Dermis blood vessel endothelial cell (primary cell): ENCODE measurements at regions not wholly inside any gene's neighbourhood (a gene's known extent, or its start where the extent isn't known, plus 50 kb on each side); places are given as distances from the start of the nearest gene placed in this dataset.

ENCODE experiments used
- DNase-seq: peaks from one replicate; pipeline ENCODE4 v3.0.0; 2010

DNA sequence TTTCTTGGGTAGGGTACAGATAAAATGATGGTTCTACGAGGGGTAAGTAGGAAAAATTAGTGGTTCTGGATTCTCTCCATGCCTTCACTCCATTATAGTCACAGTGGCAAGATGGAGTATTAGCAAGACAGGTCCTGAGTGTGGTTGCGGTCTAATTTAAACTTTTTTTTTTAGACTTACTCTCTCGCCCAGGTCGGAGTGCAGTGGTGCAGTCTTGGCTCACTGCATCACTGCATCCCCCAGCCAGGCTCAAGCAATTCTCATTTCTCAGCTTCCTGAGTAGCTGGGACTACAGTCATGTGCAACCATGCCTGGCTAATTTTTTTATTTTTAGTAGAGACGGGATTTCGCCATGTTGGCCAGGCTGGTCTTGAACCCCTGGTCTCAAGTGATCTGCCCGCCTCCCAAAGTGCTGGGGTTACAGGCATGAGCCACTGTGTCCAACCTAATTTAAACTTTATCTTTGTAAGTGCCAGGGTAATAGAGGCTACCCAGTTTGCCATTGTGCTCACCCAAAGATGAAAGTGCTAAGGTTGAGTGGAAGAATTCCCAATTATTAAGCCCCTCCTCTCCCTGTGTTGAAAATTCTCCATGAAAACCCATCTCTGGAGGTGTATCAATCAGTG is 135.6 kb downstream of the TM9SF2 start:
- no peak for DNase-seq

DNA sequence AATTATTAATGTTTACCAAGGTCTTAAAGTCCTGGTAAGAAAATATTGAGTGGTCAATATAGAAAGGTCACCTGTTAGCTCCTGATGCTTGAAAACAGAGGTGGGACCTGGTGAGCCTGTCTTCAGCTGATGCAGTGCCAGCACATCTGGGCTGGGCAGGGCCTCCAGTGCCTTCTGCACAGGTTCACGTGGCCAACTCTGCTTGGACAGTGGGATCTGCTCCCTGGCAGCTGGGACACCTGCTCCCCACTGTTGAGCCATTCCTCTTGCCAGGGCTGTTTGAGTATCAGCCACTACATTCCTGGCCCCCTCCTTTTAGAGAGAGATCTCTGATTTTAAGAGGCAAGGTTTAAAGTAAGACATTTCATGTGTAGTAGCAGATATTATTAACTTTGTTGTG is 135.0 kb downstream of the TM9SF2 start:
- no peak for DNase-seq

DNA sequence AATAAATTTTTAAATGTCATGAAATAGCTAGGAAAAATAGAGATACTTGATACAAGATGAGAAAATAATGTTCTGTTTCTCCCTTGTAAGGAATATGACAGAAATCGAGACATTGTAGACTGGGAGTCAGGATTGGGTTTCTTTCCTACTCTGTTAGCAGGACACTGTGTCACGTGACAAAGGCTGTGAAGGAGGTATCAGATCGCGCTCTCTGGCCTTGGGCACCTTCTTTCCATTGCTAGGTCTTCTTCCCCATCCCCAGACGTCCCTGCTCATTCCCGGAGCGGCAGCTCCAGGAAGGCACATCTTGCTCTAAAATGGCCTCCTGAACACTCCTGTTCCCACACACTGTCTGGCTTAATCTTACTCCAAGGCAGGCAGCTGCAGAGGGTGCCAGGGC is 133.4 kb downstream of the TM9SF2 start:
- DNase-seq: no peak

DNA sequence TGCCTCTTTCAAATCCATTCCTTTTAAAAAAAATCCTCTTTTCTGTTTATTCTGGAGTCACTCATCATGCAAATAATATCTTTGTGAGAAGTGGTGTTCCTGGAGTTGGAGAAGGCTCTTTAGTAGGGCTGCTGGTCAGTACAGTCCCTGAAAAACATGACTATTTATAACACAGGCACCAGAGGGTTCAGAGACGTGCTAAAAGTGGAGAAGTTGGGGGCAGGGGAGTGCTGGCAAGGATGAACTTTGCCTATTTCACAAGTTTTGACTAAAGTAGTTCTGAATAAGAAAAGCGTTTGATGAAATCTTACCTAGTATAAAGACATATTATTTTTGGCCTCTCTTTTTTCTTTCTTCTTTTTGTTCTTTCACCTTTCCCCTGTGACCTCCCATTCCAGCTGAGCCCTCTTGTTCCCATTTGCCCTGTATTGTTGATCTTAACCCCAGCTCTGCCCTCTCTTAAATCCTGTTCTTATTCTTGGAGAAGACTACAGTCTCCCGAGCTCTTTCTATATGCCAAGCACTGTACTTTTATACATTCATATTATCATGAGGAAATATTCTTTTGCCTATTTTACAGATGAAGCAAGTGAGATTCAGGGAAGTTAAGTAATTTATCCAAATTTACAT is 129.1 kb downstream of the TM9SF2 start:
- DNase-seq: no peak

DNA sequence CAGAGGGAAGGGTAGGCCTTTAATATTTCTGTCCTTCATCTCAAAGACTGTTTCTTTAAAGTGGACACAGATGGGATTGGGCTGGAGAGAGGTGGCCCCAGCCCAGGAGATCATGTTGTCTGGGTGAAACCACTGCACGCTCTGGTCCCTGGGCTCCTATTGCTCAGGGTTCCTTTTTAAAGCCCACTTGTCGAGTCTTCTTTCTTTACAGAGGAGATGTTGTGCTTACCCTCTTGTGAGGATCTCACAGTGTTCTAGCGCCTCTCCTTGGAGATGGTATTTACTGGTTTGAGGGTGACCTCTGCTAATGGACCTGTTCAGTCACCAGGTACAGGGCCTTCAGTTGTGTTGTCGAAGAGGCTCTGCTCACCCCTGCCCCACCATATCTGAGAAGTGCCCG is 128.4 kb downstream of the TM9SF2 start:
- no peak for DNase-seq

DNA sequence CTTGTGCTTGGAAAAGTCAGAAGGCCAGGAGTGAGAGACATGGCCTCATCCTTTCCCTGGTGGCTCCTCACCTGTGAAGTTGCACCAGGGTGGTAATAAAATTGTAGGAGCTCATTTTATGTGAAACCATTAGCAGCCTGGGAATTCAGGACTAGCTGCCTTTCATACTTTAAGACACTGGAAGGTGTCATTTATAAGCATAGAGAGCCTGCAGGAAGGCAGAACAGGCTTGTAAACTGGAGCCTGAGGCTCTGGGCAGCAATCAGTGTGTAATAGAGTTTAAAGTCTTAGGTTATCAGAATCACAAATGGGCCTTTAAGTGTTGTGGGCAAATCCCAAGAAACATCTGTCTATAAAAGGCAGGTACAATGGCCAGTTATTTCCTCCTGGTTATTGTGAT is 127.2 kb downstream of the TM9SF2 start:
- DNase-seq: no peak

DNA sequence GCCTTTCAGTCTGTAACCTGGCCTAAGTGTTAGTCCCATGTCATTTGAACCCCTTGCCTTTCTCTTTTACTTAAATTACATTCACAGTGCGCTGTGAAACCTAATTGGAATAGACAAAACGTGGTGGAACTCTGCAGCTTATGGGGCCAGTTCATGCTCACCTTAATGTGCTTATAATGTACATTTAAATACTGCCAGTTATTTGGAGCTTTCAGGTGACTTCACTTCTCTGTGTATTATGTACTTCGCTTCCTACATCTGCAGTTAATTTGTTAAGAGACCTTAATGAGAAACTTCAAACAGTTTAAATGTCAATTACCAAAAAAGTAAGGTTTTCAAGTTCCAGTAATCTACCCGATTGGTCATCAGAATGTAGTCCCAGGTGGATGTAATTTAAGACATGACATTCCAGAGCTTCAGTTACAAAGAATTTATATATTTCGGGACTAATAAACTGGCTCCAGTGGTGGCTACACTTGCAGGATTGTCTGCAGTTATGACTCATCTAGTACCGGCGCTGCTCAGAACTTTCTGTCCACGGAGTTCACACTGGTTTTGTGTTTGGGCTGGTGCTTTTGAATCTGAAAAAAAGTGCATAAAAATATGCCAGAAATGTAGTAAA is 125.3 kb downstream of the TM9SF2 start:
- DNase-seq: no peak

DNA sequence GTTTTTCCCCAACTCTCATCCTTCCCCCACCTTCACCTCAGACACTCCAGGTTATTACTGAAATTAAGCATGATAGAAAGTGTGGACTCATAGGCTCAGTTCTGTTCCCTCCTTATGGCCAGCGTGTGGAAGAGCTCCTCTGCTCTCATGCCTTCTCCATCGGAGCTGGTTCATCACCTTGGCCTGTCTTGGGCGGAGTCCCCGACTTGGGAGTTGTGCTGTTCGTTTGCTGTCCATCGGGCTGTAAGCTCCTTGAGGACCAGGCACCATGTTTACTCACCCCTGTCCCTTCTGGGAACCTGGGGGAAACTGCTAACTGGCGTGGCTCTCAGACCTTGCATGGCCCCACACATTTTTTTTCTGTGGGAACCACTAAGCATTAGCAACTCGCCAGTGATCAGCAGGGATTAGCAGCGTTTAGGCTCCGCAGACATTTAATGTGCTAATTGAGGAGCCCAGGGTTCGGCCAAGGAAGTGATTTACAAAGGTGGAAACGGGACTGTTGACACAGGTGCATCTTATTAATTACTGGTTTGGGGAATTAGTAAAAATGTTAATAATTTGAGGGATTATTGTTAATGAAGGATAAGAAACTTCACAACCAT is 123.8 kb downstream of the TM9SF2 start:
- no peak for DNase-seq

DNA sequence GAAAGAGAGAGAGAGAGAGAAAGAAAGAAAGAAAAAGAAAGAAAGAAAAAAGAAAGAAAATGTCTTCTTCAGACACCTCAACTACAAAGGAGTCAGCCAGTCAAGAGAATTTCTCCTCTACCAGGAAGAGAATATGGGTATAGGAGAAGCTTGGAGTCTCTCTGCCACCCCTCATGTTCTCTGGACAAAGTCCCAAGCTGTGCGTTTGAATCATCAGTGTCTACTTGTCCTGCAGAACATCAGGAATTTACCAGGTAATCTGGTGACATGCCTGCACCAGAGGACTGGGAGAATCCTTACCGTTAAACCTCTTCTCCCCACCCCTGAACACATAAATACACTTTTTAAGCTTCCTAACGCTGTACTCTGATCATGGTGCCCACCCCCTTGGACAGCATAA is 119.5 kb downstream of the TM9SF2 start:
- no peak for DNase-seq

DNA sequence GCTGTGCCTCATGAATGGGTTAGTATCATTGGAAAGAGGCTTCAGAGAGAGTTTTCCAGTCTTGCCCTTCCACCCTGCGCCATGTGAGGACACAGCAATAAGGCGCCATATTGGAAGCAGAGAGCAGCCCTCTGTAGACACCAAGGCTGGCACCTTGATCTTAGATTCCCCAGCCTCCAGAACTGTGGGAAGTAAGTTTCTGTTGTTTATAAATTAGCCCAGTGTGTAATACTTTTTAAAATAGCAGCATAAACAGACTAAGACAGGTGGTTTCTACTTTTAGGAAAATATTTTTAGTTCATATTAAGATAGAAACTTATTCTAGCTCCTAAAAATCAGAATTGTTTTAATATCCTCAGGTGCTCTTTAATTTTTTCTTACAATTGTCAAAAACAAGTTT is 117.9 kb downstream of the TM9SF2 start:
- no peak for DNase-seq

DNA sequence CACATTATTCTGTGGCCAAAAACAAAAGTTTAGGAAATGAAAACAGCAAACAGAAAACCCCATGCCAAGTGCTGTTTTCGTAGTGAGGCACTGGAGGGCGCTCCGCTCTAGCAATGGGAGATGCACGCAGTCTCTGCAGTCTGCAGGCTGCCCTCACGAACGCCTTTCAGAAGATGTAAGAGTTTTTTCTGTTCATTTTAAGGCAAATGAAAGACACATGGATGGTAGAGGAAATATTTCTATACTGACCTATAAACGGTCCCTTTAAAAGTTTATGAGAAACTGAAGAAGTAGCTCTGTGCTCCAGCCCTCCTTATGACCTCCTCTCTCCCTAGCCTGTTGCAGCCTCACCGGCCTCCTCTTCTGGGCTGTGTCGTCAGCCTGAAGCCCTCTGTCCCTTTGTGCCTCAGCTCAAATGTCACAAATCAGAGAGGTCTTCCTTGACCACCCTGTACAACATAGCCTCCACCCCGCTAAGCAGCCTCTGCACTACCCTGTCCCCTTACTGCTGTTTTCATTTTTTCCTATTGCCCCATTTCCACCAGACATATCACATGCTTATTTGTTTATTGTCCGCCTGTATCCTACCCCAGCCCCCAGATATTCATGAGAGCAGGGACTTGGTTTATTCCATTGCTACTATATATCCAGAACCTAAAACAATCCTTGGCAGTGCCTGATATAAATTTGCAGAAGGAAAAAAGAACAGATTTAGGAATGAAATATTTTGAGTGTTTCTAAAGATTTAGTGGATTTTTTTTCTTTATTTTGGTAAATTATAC is 116.4 kb downstream of the TM9SF2 start:
- peak; percentile 66 for DNase-seq

DNA sequence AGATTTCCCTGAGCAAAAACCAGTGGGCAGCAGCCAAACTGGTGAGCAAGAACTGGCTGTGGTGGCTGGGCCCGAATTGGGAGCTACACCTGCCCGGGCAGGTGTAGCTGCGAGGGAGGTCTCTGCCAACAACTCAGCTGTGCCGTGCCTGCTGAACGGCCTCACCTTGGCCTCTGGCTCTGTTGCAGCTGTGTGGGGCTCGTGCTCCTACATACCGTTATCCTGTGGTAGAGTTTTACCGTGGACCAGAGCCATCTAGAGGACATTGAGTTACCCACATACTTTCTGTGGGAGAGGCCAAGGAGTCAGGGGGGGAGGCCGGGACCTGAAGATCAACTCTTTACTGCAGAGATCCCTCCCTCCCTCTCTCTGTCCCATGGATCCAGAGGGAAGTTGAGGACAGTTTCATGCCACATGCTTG is 113.2 kb downstream of the TM9SF2 start:
- DNase-seq: peak; percentile 71
